ENCODE measurements at regions not wholly inside any gene's neighbourhood (a gene's known extent, or its start where the extent isn't known, plus 50 kb on each side); places are given as distances from the start of the nearest gene placed in this dataset.
A peak's percentile ranks its signal among the peaks of the same experiment; 100 is the strongest.

- intact Hi-C loops (cut with micrococcal nuclease): no loop called here
- Histone ChIP-seq H3K23ac (ENCODE audit: low read depth, low read length) (peak overlapping the region; percentile 74; the same call in 1 of the 2 replicates), H2BK5ac (ENCODE audit: low read depth, low read length, poor library complexity, severe bottlenecking) (peak overlapping the region; percentile 38), H3K56ac (ENCODE audit: extremely low read depth, insufficient read depth, low read length) (no peak overlapping the region), H3K79me1 (ENCODE audit: low read depth in 1 of 2, low read length in 2 of 2) (no peaks in the 10 kb centered on the region; a peak in 1 of 4 replicates), H2AK5ac (ENCODE audit: low read depth, low read length) (no peak overlapping the region; the same call in 1 of the 2 replicates), H4K5ac (ENCODE audit: low read depth, low read length) (peak overlapping the region; percentile 81), H3K27ac (ENCODE audit: insufficient read depth, low read length) (peak overlapping the region; percentile 91; the same call in 1 of the 2 replicates), H2BK120ac (ENCODE audit: low read depth, low read length) (peak overlapping the region; percentile 82), H3K4me1 (ENCODE audit: control insufficient read depth, insufficient read depth, low read length) (peaks cover 9% of the 10 kb centered on the region), H3K4ac (ENCODE audit: low read depth, low read length) (peak overlapping the region; percentile 78), H2AK9ac (replicated peaks; ENCODE audit: low read depth, low read length, poor library complexity) (peak overlapping the region; percentile 13), H3K9me3 (ENCODE audit: control insufficient read depth, insufficient read depth, low read length) (no peaks in the 10 kb centered on the region), H3K4me3 (ENCODE audit: insufficient read depth, low read depth, low read length) (no peak overlapping the region), H3K9ac (ENCODE audit: low read depth, low read length) (no peak overlapping the region), H3K4me2 (ENCODE audit: low read depth, low read length) (no peak overlapping the region), H2BK20ac (ENCODE audit: low read depth, low read length) (peak overlapping the region; percentile 73), H2AFZ (replicated peaks; ENCODE audit: low read length, poor library complexity) (peak overlapping the region; percentile 5), H2BK15ac (ENCODE audit: low read depth, low read length) (peak overlapping the region; percentile 51; the same call in 1 of the 3 replicates), H4K91ac (ENCODE audit: insufficient read depth, low read depth, low read length) (no peak overlapping the region), H4K8ac (ENCODE audit: low read depth in 2 of 2, low read length in 2 of 2) (peak overlapping the region in 1 of 2 experiments; percentile 80; a peak in 1 of 4 replicates), H3K27me3 (ENCODE audit: control insufficient read depth, insufficient read depth, low read length) (no peaks in the 10 kb centered on the region), H3K9me1 (ENCODE audit: insufficient read depth, low read length) (peaks cover 4% of the 10 kb centered on the region; the same call in 1 of the 2 replicates), H3K14ac (replicated peaks; ENCODE audit: low read depth, low read length) (peak overlapping the region; percentile 90; the same call in 1 of the 2 replicates), H3K18ac (ENCODE audit: low read depth, low read length) (peak overlapping the region; percentile 95), H3K36me3 (ENCODE audit: control insufficient read depth, insufficient read depth, low read length) (no peaks in the 10 kb centered on the region), H4K20me1 (ENCODE audit: insufficient read depth, low read length) (no peaks in the 10 kb centered on the region)
- ChIA-PET POLR2A (ENCODE audit: unreplicated experiment) (no interaction called here), CTCF (no interaction called here)
- dilution Hi-C loops (cut with HindIII; ENCODE audit: low sequenced_read_pairs, unreplicated experiment): no loop called here
- no TSS peak for BruUV-seq (replicated peaks)
- no peak for DNase-seq
- in situ Hi-C loops (cut with MboI; ENCODE audit: low sequenced_read_pairs): no loop called here
- ATAC-seq (ENCODE audit: low read depth): no peak
- WGBS, 2 experiments (ENCODE audit: extremely low coverage in 2 of 2, insufficient read length in 1 of 2): no CpG with 5 or more reads among the region's 1 CpG
- TF ChIP-seq RCOR1 (IDR thresholded peaks at IDR 0.05; ENCODE audit: insufficient replicate concordance, low read length) (no peak), SMC3 (IDR thresholded peaks at IDR 0.05; ENCODE audit: low read depth, low read length) (no peak), BHLHE40 (IDR thresholded peaks at IDR 0.05; ENCODE audit: low read depth, low read length) (no peak), CEBPB (IDR thresholded peaks at IDR 0.05; ENCODE audit: low read depth, low read length) (no peak), MXI1 (IDR thresholded peaks at IDR 0.05; ENCODE audit: borderline replicate concordance, low read depth, low read length) (no peak), POLR2A (IDR thresholded peaks at IDR 0.05; ENCODE audit: low read depth, low read length) (no peak), FOS (IDR thresholded peaks at IDR 0.05; ENCODE audit: low read depth, low read length) (no peak), MAZ (IDR thresholded peaks at IDR 0.05; ENCODE audit: borderline replicate concordance, low read depth, low read length) (no peak)
- TF ChIP-seq, protein P1, sequence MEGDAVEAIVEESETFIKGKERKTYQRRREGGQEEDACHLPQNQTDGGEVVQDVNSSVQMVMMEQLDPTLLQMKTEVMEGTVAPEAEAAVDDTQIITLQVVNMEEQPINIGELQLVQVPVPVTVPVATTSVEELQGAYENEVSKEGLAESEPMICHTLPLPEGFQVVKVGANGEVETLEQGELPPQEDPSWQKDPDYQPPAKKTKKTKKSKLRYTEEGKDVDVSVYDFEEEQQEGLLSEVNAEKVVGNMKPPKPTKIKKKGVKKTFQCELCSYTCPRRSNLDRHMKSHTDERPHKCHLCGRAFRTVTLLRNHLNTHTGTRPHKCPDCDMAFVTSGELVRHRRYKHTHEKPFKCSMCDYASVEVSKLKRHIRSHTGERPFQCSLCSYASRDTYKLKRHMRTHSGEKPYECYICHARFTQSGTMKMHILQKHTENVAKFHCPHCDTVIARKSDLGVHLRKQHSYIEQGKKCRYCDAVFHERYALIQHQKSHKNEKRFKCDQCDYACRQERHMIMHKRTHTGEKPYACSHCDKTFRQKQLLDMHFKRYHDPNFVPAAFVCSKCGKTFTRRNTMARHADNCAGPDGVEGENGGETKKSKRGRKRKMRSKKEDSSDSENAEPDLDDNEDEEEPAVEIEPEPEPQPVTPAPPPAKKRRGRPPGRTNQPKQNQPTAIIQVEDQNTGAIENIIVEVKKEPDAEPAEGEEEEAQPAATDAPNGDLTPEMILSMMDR (conservative IDR thresholded peaks at IDR 0.05; ENCODE audit: low read depth, low read length): no peak
- TF ChIP-seq, protein P2, sequence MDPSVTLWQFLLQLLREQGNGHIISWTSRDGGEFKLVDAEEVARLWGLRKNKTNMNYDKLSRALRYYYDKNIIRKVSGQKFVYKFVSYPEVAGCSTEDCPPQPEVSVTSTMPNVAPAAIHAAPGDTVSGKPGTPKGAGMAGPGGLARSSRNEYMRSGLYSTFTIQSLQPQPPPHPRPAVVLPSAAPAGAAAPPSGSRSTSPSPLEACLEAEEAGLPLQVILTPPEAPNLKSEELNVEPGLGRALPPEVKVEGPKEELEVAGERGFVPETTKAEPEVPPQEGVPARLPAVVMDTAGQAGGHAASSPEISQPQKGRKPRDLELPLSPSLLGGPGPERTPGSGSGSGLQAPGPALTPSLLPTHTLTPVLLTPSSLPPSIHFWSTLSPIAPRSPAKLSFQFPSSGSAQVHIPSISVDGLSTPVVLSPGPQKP (IDR thresholded peaks at IDR 0.05; ENCODE audit: borderline replicate concordance, low read depth, low read length): no peak
Observed at GRCh38 chr12:46609273-46609623, 216.5 kb downstream of the SLC38A4 start.

All from IMR-90 (cell line).